ENCODE measurements at regions not wholly inside any gene's neighbourhood (a gene's known extent, or its start where the extent isn't known, plus 50 kb on each side); places are given as distances from the start of the nearest gene placed in this dataset.

- TF ChIP-seq, protein P1, sequence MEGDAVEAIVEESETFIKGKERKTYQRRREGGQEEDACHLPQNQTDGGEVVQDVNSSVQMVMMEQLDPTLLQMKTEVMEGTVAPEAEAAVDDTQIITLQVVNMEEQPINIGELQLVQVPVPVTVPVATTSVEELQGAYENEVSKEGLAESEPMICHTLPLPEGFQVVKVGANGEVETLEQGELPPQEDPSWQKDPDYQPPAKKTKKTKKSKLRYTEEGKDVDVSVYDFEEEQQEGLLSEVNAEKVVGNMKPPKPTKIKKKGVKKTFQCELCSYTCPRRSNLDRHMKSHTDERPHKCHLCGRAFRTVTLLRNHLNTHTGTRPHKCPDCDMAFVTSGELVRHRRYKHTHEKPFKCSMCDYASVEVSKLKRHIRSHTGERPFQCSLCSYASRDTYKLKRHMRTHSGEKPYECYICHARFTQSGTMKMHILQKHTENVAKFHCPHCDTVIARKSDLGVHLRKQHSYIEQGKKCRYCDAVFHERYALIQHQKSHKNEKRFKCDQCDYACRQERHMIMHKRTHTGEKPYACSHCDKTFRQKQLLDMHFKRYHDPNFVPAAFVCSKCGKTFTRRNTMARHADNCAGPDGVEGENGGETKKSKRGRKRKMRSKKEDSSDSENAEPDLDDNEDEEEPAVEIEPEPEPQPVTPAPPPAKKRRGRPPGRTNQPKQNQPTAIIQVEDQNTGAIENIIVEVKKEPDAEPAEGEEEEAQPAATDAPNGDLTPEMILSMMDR (conservative IDR thresholded peaks at IDR 0.05): no peak
- no peak for TF ChIP-seq ZFX (IDR thresholded peaks at IDR 0.05)
- no peak overlapping the region for H3K27ac ChIP-seq
Measured at GRCh38 chr21:20627594-20627993, 370.6 kb upstream of the NCAM2 start.

DNA sequence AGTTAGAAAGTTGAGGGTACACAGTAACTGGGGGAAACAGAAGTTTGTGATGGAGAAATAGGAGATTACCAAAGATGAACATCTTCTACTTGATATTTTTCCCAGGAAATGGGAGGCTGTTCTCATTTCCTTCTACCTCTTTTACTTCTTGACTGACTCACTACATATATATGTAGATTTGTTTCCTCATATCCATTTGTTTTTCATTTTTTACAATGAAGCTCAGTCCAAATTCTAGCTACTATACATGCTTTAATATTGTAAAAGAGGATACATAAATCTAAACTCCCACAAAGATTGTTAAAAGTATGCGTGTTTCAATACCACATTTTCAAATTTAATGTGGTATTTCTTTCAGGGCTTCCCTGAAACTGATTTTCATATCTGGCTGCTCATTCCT lies 366.6 kb upstream of the NCAM2 start:
- TF ChIP-seq, protein P1 (conservative IDR thresholded peaks at IDR 0.05): no peak
- no peak for TF ChIP-seq ZFX (IDR thresholded peaks at IDR 0.05)
- no peak overlapping the region for H3K27ac ChIP-seq

DNA sequence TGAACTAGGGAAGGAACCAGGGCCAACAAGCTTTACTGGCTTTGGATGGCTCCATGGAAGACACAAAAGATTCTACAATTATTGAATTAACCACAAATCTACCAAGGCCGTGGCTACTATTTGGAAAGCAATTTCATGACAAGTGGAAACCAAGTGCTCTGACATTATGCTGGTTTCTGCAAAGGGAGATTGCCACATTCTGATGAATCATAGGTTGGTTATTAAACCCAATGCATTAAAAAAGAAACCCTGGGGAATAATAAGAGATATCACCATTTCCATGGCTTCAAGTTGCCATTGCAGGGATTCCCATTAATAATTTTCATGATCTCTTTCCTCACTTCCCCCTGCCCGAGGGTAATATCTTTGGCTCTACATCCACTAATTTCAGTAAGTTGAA lies 359.2 kb upstream of the NCAM2 start:
- no peak overlapping the region for H3K27ac ChIP-seq
- no peak for TF ChIP-seq ZFX (IDR thresholded peaks at IDR 0.05)
- TF ChIP-seq, protein P1 (conservative IDR thresholded peaks at IDR 0.05): no peak

- TF ChIP-seq, protein P1 (conservative IDR thresholded peaks at IDR 0.05): no peak
- no peak for TF ChIP-seq ZFX (IDR thresholded peaks at IDR 0.05)
- no peak overlapping the region for H3K27ac ChIP-seq
Measured at GRCh38 chr21:20641241-20641640, 357.0 kb upstream of the NCAM2 start.

GRCh38 chr21:20642681-20643080 lies 355.5 kb upstream of the NCAM2 start:
- no peak overlapping the region for H3K27ac ChIP-seq
- TF ChIP-seq ZFX (IDR thresholded peaks at IDR 0.05): no peak
- TF ChIP-seq, protein P1 (conservative IDR thresholded peaks at IDR 0.05): no peak

GRCh38 chr21:20644552-20644951 lies 353.7 kb upstream of the NCAM2 start:
- TF ChIP-seq, protein P1 (conservative IDR thresholded peaks at IDR 0.05): no peak
- TF ChIP-seq ZFX (IDR thresholded peaks at IDR 0.05): no peak
- H3K27ac ChIP-seq: no peak overlapping the region

DNA sequence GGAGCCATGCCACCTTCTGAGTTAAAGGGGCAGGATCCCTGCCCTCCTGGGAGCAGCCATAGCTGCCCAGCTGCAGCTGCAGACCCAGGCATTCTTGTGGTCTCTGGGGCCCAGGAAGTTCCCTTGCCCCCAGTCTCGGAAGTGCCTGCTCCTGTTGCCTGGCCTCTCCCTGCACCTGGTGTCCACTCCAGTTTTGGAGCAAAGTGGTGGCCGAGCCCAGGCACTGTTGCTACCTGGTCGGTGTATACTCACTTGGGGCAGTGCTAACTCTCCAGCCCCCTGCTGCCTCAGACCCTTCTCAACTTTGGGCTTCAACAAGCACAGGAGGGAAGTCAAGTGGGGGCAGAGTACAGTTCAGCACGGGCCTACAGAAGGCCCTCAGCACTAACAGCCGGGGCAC lies 352.9 kb upstream of the NCAM2 start:
- H3K27ac ChIP-seq: no peak overlapping the region
- no peak for TF ChIP-seq ZFX (IDR thresholded peaks at IDR 0.05)
- TF ChIP-seq, protein P1 (conservative IDR thresholded peaks at IDR 0.05): no peak
